ENCODE measurements at regions not wholly inside any gene's neighbourhood (a gene's known extent, or its start where the extent isn't known, plus 50 kb on each side); places are given as distances from the start of the nearest gene placed in this dataset.

DNA sequence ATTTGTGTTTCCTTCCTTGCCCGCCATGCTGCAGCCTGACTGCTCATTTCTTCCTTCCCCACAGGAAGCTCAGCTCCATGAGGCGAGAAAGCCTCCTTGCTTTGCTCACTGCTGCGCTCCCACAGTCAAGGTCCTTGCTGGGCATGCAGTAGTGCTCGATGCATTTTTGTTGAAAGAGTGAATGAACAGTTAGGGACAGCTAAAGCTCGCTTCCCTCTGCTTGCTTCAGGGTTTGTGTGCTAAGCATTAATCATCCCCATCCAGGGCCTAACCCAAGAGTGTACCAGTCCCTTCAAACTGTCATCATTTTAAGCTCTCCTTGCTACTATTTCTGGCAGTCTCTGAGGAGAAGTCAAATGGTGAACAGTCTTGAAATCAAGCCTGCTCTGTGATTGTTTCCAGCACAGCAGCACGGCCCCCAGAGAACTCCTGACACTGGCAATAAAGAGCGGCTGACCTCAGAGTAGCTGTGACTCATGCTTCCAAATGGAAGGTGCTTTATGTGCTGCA is 171.7 kb upstream of the SOX11 start:
- no peak for TF ChIP-seq CTCF (conservative IDR thresholded peaks at IDR 0.05)
- no peak for TF ChIP-seq ZFX (IDR thresholded peaks at IDR 0.05)

All from C4-2B (cell line).